T-helper 2 cell (primary cell): ENCODE measurements at regions not wholly inside any gene's neighbourhood (a gene's known extent, or its start where the extent isn't known, plus 50 kb on each side); places are given as distances from the start of the nearest gene placed in this dataset.

Experiments used
- DNase-seq, 5 experiments: peaks; one replicate each; pipeline versions ENCODE4 v3.0.0 to v3.0.0-alpha.2; 2012 to 2022

DNA sequence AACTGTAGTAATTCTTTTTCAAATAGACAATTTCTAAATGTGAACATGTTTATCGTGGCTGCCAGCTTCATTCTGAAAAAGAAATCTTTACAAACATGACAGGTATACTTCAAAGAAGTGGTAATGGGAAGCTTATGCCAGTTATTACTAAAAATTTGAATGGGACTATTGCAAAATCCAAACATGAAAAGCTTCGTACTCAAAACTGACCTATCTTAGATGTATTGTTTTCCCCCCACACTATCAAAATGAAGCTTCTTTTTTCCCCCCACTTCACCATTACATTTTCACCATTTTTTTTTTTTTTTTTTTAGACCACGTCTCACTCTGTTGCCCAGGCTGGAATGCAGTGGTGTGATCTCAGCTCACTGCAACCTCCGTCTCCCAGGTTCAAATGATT, 50.4 kb upstream of the SERTAD2 start:
- DNase-seq, result no peak

DNA sequence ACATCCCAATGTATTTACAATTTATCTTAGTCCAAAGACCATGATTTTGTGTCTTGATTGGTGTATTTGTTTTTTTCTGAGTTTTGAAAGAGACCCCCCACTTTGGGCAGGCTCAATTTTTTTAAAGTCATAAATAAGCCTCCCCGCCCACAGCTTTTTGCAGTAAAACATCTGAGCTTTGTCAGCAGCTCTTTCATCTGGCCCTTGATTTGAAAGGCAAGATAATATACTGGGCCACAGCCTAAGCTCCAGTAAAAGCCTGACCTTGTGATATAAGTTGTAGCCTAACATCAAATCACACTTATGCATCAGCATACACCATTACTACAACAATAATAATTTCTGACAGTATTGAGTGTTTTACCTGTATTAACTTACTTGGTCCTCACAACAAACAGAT, 51.3 kb upstream of the SERTAD2 start:
- no peak for DNase-seq

DNA sequence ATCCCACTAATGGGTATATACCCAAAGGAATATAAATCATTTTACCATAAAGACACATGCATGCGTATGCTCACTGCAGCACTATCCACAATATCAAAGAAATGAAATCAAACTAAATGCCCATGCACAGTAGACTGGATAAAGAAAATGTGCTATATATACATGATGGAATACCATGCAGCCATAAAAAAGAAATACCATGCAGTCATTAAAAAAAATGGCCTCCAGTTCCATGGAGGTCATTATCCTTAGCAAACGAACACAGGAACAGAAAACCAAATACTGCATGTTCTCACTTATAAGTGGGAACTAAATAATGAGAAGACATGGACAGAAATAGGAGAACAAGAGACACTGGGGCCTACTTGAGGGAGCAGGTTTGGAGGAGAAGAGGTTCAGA, 53.6 kb upstream of the SERTAD2 start:
- DNase-seq, result no peak

- DNase-seq, result no peak
Measured at GRCh38 chr2:64708829-64709228, 55.1 kb upstream of the SERTAD2 start.

- DNase-seq, result no peak
Measured at GRCh38 chr2:64711252-64711800, 57.6 kb upstream of the SERTAD2 start.

- no peak for DNase-seq
Measured at GRCh38 chr2:64713686-64714085, 60.0 kb upstream of the SERTAD2 start.

DNA sequence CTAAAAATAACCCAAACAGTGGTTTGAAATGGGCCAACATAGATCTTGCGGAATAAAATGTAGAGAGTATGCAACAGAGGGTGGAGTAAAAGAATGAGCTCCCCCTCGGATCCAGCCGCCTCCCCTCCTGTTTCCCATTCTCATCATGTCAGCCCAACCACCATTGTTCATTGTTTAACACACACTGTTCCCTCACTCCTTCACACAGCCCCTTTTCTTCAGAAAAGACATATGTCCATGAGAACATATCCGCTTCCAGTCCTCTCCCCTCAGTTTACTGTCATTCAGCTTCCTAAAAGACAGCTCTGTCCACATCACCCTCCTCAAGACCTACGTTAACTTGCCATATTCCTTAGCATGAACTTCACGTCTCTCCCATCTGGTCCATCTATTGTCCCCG, 62.9 kb upstream of the SERTAD2 start:
- no peak for DNase-seq

- DNase-seq, result no peak
Measured at GRCh38 chr2:64718250-64718885, 64.7 kb upstream of the SERTAD2 start.

GRCh38 chr2:64720535-64721319, 67.0 kb upstream of the SERTAD2 start:
- no peak for DNase-seq

DNA sequence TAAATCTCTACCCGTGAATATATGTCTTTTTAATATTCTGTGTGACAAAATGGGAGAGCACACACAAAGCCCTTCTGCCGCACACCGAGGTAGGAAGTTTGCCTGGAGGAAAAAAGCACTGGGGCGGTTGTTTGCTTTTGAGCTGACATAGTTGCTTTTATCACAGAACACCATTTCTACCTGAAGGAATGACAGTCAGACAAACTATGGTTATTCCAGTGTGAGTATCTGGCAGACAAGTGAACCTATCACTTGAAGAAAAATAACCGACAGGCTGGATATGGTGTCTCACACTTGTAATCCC, 67.6 kb upstream of the SERTAD2 start:
- DNase-seq, result no peak

GRCh38 chr2:64722291-64723044, 68.8 kb upstream of the SERTAD2 start:
- no peak for DNase-seq

- peak in 2 of 5 experiments; percentile 7 to 76 for DNase-seq
Measured at GRCh38 chr2:64727013-64727767, 73.5 kb upstream of the SERTAD2 start.

- DNase-seq, result no peak
Measured at GRCh38 chr2:64727843-64728463, 74.2 kb upstream of the SERTAD2 start.

GRCh38 chr2:64730551-64731262, 77.0 kb upstream of the SERTAD2 start:
- peak in 3 of 5 experiments; percentile 19 to 68 (median 31) for DNase-seq

- no peak for DNase-seq
Measured at GRCh38 chr2:64731263-64731643, 77.5 kb upstream of the SERTAD2 start.

- DNase-seq, result no peak
Measured at GRCh38 chr2:64731746-64732145, 78.0 kb upstream of the SERTAD2 start.

GRCh38 chr2:64732146-64732545, 78.4 kb upstream of the SERTAD2 start:
- no peak for DNase-seq

GRCh38 chr2:64735504-64735903, 81.8 kb upstream of the SERTAD2 start:
- DNase-seq, result no peak

DNA sequence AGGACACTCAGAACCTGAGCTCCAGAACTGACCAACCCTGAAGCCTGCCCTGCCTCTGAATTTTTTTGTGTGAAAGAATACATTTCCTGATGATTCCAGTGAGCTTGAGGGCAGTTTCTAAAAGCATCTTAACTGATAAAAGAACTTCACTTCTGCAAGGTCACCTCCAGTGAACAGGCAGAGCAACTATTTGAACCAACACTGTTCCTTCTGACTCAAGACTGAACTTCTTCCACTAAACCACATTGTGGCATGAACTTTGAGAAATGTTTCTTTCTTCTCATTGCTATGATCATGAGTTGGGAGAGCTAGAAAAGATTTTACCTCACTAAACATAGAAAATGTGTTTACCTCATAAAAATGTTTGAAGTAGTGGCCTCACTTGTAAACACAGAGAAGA, 83.8 kb upstream of the SERTAD2 start:
- peak in 1 of 5 experiments; percentile 83 for DNase-seq

DNA sequence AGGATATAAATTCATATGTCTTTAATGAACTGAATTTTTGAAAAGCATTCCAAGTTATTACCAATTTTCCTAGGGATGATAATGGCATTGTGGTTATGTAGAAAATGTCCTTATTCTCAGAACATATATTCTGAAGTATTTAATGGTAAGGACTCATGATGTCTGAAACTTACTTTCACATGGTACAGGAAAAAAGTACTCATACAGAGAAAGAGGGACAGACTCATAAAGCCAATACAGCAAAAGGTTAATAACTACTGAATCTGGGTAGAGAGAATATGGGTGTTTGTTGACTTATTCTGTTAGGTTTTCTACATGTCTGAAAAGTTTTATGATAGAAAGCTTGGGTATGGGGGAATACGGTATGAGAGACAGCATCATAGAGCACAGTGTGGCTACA, 84.3 kb upstream of the SERTAD2 start:
- peak in 1 of 5 experiments; percentile 60 for DNase-seq

GRCh38 chr2:64742678-64743077, 89.0 kb upstream of the SERTAD2 start:
- DNase-seq, result no peak
